Natural killer cell (primary cell): ENCODE measurements at regions not wholly inside any gene's neighbourhood (a gene's known extent, or its start where the extent isn't known, plus 50 kb on each side); places are given as distances from the start of the nearest gene placed in this dataset.

Experiments used
- ATAC-seq, 3 donors: fragments of 150-1000 bp in 2 of 3; fragments of 200-7000 bp in 1 of 3; cut with Tn5 transposase; 1 replicate in 1 of 3; 2 replicates in 2 of 3; pipeline ENCODE4 v1.10.0; 2021; ENCODE audit warnings: mild to moderate bottlenecking in 2 of 3, moderate library complexity in 2 of 3
- DNase-seq, 2 donors: peaks; one replicate each; pipeline versions ENCODE4 v3.0.0 to v3.0.0-alpha.2; 2013 to 2021; ENCODE audit warnings: mixed read lengths in 1 of 2
- H3K27ac ChIP-seq: one replicate; pipeline ENCODE4 v1.5.1; 2013; ENCODE audit warnings: mild to moderate bottlenecking, low read length
- H3K27me3 ChIP-seq: one replicate; pipeline ENCODE4 v1.6.1; 2013; ENCODE audit warnings: low read length; ENCODE audit not compliant: control insufficient read depth, insufficient read depth
- H3K36me3 ChIP-seq: one replicate; pipeline ENCODE4 v1.6.1; 2013; ENCODE audit warnings: low read length; ENCODE audit not compliant: control insufficient read depth, insufficient read depth
- H3K4me1 ChIP-seq: one replicate; pipeline ENCODE4 v1.6.1; 2013; ENCODE audit warnings: low read length; ENCODE audit not compliant: control insufficient read depth, insufficient read depth
- H3K4me3 ChIP-seq: one replicate; pipeline ENCODE4 v1.5.1; 2013; ENCODE audit warnings: low read length
- H3K9me3 ChIP-seq: one replicate; pipeline ENCODE4 v1.6.1; 2013; ENCODE audit warnings: low read length; ENCODE audit not compliant: control insufficient read depth, insufficient read depth
- H3K27ac Mint-ChIP-seq, 2 donors: one replicate each; pipeline ENCODE4 v1.8.0; 2022; ENCODE audit warnings: mild to moderate bottlenecking in 2 of 2, mixed read lengths in 2 of 2, moderate library complexity in 1 of 2
- H3K27me3 Mint-ChIP-seq, 2 donors: one replicate each; pipeline ENCODE4 v1.8.0; 2022; ENCODE audit warnings: low read depth in 2 of 2, mixed read lengths in 2 of 2
- H3K36me3 Mint-ChIP-seq: one replicate; pipeline ENCODE4 v1.8.0; 2022; ENCODE audit warnings: mixed read lengths
- H3K4me1 Mint-ChIP-seq, 2 donors: one replicate each; pipeline ENCODE4 v1.8.0; 2022; ENCODE audit warnings: mixed read lengths in 2 of 2
- H3K4me3 Mint-ChIP-seq: one replicate; pipeline ENCODE4 v1.8.0; 2022; ENCODE audit warnings: mild to moderate bottlenecking, moderate library complexity, mixed read lengths
- H3K9me3 Mint-ChIP-seq, 2 donors: one replicate each; pipeline ENCODE4 v1.8.0; 2022; ENCODE audit warnings: mixed read lengths in 2 of 2
- WGBS: methylation state at CpG from one replicate; pipeline ENCODE4 v1.1.7; 2013; ENCODE audit warnings: missing lambda C conversion rate; ENCODE audit not compliant: insufficient coverage; 5-methylcytosine and 5-hydroxymethylcytosine counted together
- intact Hi-C: fragments of 100-400 bp; cut with micrococcal nuclease; formaldehyde crosslinking; loops from one replicate; pipeline ENCODE4 v1.14.2; 2022
- TF ChIP-seq, protein P1 (sequence below): fragments of 200-600 bp; IDR thresholded peaks from one replicate; pipeline ENCODE4 v1.8.0; 2022; ENCODE audit warnings: antibody characterized with exemption

DNA sequence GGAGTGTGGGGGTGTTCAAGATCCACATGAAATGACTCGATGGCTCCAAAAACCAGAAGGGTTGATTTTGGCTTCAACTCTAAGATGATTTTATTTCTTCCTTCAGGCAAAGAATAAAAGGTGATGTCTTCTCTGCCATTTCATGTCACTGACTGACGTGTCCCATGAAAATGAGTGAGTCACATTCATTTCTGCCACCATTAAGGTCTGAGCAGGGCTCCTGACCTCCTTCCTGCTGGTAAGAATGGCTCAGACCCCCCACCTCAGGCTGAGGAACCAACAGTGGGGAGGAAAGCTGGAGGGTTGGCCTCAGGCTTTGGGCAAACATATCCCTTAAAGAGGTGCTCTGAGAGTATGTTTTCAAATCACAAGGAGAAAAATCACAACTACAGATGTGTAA, 53.9 kb upstream of the ZNF354A start:
- WGBS, result 97% methylated on average over 2 of the region's 2 CpGs
- no peak for DNase-seq
- H3K4me1 Mint-ChIP-seq, result no peaks in the 10 kb centered on the region
- no peaks in the 10 kb centered on the region for H3K27me3 ChIP-seq
- no peak for ATAC-seq
- peaks cover 0 to 10% of the 10 kb centered on the region in 2 donors for H3K27me3 Mint-ChIP-seq
- no peaks in the 10 kb centered on the region for H3K9me3 ChIP-seq
- H3K4me1 ChIP-seq, result no peaks in the 10 kb centered on the region
- no peaks in the 10 kb centered on the region for H3K36me3 Mint-ChIP-seq
- no peaks in the 10 kb centered on the region for H3K9me3 Mint-ChIP-seq
- H3K4me3 Mint-ChIP-seq, result no peak overlapping the region
- H3K36me3 ChIP-seq, result no peaks in the 10 kb centered on the region
- no peak overlapping the region for H3K27ac ChIP-seq
- no peak overlapping the region for H3K27ac Mint-ChIP-seq
- no peak overlapping the region for H3K4me3 ChIP-seq
- TF ChIP-seq, protein P1, sequence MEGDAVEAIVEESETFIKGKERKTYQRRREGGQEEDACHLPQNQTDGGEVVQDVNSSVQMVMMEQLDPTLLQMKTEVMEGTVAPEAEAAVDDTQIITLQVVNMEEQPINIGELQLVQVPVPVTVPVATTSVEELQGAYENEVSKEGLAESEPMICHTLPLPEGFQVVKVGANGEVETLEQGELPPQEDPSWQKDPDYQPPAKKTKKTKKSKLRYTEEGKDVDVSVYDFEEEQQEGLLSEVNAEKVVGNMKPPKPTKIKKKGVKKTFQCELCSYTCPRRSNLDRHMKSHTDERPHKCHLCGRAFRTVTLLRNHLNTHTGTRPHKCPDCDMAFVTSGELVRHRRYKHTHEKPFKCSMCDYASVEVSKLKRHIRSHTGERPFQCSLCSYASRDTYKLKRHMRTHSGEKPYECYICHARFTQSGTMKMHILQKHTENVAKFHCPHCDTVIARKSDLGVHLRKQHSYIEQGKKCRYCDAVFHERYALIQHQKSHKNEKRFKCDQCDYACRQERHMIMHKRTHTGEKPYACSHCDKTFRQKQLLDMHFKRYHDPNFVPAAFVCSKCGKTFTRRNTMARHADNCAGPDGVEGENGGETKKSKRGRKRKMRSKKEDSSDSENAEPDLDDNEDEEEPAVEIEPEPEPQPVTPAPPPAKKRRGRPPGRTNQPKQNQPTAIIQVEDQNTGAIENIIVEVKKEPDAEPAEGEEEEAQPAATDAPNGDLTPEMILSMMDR, result no peak
- intact Hi-C loops, result no loop called here

DNA sequence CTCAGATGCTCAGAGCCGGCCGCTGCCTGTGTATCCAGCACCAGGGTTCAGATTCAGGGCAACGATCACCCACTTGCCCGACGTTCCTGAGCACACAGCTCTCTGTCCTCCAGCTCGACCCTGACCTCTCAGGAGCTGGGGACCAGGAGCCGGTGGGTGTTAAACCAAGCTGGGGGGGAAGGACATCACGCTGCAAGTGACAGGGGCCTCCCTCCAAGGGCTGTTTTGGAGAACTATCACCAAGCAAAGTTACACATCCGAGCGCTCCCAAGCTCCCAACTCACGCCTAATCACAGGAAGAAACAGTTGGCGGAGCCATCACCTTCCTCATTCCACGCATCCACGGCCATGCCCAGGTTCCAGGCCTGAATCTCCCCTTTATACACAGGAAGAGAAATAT, 51.5 kb upstream of the ZNF354A start:
- Mint-ChIP-seq H3K36me3 (no peaks in the 10 kb centered on the region), H3K4me3 (no peak overlapping the region), H3K4me1 (no peaks in the 10 kb centered on the region), H3K27me3 (peaks cover 0 to 10% of the 10 kb centered on the region in 2 donors), H3K27ac (no peak overlapping the region), H3K9me3 (no peaks in the 10 kb centered on the region)
- DNase-seq, result no peak
- Histone ChIP-seq H3K27ac (no peak overlapping the region), H3K9me3 (no peaks in the 10 kb centered on the region), H3K4me1 (no peaks in the 10 kb centered on the region), H3K36me3 (no peaks in the 10 kb centered on the region), H3K27me3 (no peaks in the 10 kb centered on the region), H3K4me3 (no peak overlapping the region)
- WGBS, result 88% methylated on average over 14 of the region's 14 CpGs
- intact Hi-C loops, result no loop called here
- TF ChIP-seq, protein P1, result no peak
- no peak for ATAC-seq

DNA sequence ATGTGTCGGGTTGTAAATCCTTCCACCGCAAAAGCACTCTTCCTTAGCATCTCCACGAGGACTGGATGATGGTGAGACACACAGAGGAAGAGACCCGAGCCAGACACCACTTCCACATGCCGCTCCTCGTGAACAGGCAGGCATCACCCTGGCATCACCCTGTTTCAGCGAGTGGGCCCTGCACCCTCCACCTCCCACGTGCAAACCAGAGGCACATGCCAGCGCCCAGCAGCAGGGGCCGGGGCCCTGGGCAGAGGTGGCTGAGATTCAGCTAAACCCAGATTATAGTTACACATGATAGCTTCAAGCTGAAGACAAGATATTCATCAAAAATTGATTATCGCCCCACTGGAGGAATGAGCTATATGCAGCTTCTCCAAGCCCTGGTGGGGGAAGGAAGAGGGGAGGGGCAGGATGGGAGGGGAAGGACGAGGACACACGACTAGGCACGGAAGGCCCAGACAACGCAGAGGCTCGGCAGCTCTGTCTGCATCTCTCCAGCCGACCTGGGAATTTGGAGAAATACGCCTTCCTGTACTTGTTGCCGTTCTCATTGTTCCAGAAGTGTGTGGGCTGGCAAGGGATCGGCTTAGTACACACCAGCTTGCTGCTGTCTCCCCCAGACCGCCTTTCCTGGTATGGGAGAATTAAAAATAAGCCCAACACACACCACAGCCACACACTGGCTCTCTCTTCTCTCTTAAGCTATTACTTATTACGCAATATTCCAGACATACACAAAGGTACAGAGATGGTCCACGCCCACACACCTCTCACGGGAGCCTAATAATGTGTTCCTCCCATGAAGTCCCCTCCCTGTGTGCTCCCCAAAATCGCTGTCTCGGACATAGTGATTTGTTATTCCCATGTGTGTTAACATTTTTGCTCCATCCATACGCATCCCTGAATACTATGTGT, 50.4 kb upstream of the ZNF354A start:
- peaks cover 0 to 10% of the 10 kb centered on the region in 2 donors for H3K27me3 Mint-ChIP-seq
- Histone ChIP-seq H3K4me1 (no peaks in the 10 kb centered on the region), H3K36me3 (no peaks in the 10 kb centered on the region), H3K4me3 (no peak overlapping the region), H3K9me3 (no peaks in the 10 kb centered on the region), H3K27ac (no peak overlapping the region), H3K27me3 (no peaks in the 10 kb centered on the region)
- no peaks in the 10 kb centered on the region for H3K9me3 Mint-ChIP-seq
- no peaks in the 10 kb centered on the region for H3K36me3 Mint-ChIP-seq
- ATAC-seq (no peak), DNase-seq (no peak)
- no peak overlapping the region for H3K4me3 Mint-ChIP-seq
- H3K4me1 Mint-ChIP-seq, result no peaks in the 10 kb centered on the region
- 82% methylated on average over 26 of the region's 27 CpGs for WGBS
- TF ChIP-seq, protein P1, result no peak
- no peak overlapping the region for H3K27ac Mint-ChIP-seq
- intact Hi-C loops, result no loop called here
